IMR-90 (cell line): ENCODE measurements at regions not wholly inside any gene's neighbourhood (a gene's known extent, or its start where the extent isn't known, plus 50 kb on each side); places are given as distances from the start of the nearest gene placed in this dataset.
A peak's percentile ranks its signal among the peaks of the same experiment; 100 is the strongest.

Experiments
- ATAC-seq: fragments of 200-7000 bp; cut with Tn5 transposase; 2 replicates; pipeline ENCODE4 v1.9.1; 2020; ENCODE audit warnings: low read depth, mild to moderate bottlenecking, moderate library complexity
- BruUV-seq: library from RNA; stranded (reverse); fragments of 400-500 nt; replicated peaks from 2 replicates; lab custom pipeline; 2021; lab: Mats Ljungman, UMichigan
- CTCF ChIA-PET: fragments of 300-600 bp; formaldehyde crosslinking; extraction: SDS; loops from one replicate; lab custom pipeline; 2021; ENCODE audit warnings: antibody characterized with exemption; lab: Yijun Ruan, JAX
- POLR2A ChIA-PET: fragments of 300-600 bp; sonication (Branson Sonifier 250); formaldehyde crosslinking; loops from one replicate; lab custom pipeline; 2022; ENCODE audit warnings: antibody characterized with exemption; ENCODE audit not compliant: unreplicated experiment; lab: Charles Lee
- DNase-seq: peaks from one replicate; pipeline ENCODE4 v3.0.0; 2013
- H2AFZ ChIP-seq: replicated peaks from 2 replicates; pipeline ENCODE3; 2013; ENCODE audit warnings: low read length, mild to moderate bottlenecking; ENCODE audit not compliant: poor library complexity
- H2AK5ac ChIP-seq: 2 replicates; pipeline ENCODE4 v1.6.1; 2013; ENCODE audit warnings: low read depth, low read length, inconsistent platforms
- H2AK9ac ChIP-seq: replicated peaks from 2 replicates; pipeline ENCODE3; 2013; ENCODE audit warnings: mild to moderate bottlenecking, low read depth, low read length, moderate library complexity; ENCODE audit not compliant: poor library complexity
- H2BK120ac ChIP-seq: 2 replicates; pipeline ENCODE4 v1.6.1; 2013; ENCODE audit warnings: low read depth, low read length, inconsistent platforms
- H2BK15ac ChIP-seq: 3 replicates; pipeline ENCODE4 v1.6.1; 2013; ENCODE audit warnings: low read depth, low read length, inconsistent platforms
- H2BK20ac ChIP-seq: 2 replicates; pipeline ENCODE4 v1.6.1; 2013; ENCODE audit warnings: low read depth, mild to moderate bottlenecking, inconsistent platforms, low read length, moderate library complexity
- H2BK5ac ChIP-seq: 2 replicates; pipeline ENCODE4 v1.6.1; 2013; ENCODE audit warnings: mild to moderate bottlenecking, low read depth, low read length, inconsistent platforms; ENCODE audit not compliant: poor library complexity, severe bottlenecking
- H3K14ac ChIP-seq: replicated peaks from 2 replicates; pipeline ENCODE4 v1.6.1; 2013; ENCODE audit warnings: low read depth, low read length, inconsistent platforms
- H3K18ac ChIP-seq: 2 replicates; pipeline ENCODE4 v1.6.1; 2013; ENCODE audit warnings: low read depth, low read length, control low read depth
- H3K23ac ChIP-seq: 2 replicates; pipeline ENCODE4 v1.6.1; 2013; ENCODE audit warnings: low read depth, low read length, inconsistent platforms
- H3K27ac ChIP-seq: 2 replicates; pipeline ENCODE4 v1.5.1; 2013; ENCODE audit warnings: mild to moderate bottlenecking, control low read depth, low read length; ENCODE audit not compliant: insufficient read depth
- H3K27me3 ChIP-seq: 2 replicates; pipeline ENCODE4 v1.6.1; 2013; ENCODE audit warnings: low read length; ENCODE audit not compliant: control insufficient read depth, insufficient read depth
- H3K36me3 ChIP-seq: 2 replicates; pipeline ENCODE4 v1.6.1; 2013; ENCODE audit warnings: low read length, mixed read lengths; ENCODE audit not compliant: control insufficient read depth, insufficient read depth
- H3K4ac ChIP-seq: 2 replicates; pipeline ENCODE4 v1.6.1; 2013; ENCODE audit warnings: low read depth, low read length, inconsistent platforms
- H3K4me1 ChIP-seq: 2 replicates; pipeline ENCODE4 v1.6.1; 2013; ENCODE audit warnings: low read length, mixed read lengths; ENCODE audit not compliant: control insufficient read depth, insufficient read depth
- H3K4me2 ChIP-seq: 2 replicates; pipeline ENCODE4 v1.6.1; 2013; ENCODE audit warnings: low read depth, mild to moderate bottlenecking, control low read depth, low read length, moderate library complexity
- H3K4me3 ChIP-seq: 2 replicates; pipeline ENCODE4 v1.5.1; 2013; ENCODE audit warnings: low read depth, mild to moderate bottlenecking, control low read depth, low read length, moderate library complexity; ENCODE audit not compliant: insufficient read depth
- H3K56ac ChIP-seq: 2 replicates; pipeline ENCODE4 v1.6.1; 2013; ENCODE audit warnings: low read length, inconsistent platforms; ENCODE audit not compliant: insufficient read depth; ENCODE audit errors: extremely low read depth
- H3K79me1 ChIP-seq, 2 experiments: 2 replicates each; pipeline ENCODE4 v1.6.1; 2013; ENCODE audit warnings: low read length in 2 of 2, inconsistent platforms in 1 of 2, low read depth in 1 of 2
- H3K9ac ChIP-seq: 2 replicates; pipeline ENCODE4 v1.6.1; 2013; ENCODE audit warnings: low read depth, low read length, control low read depth
- H3K9me1 ChIP-seq: 2 replicates; pipeline ENCODE4 v1.6.1; 2013; ENCODE audit warnings: low read length, inconsistent platforms; ENCODE audit not compliant: insufficient read depth
- H3K9me3 ChIP-seq: 2 replicates; pipeline ENCODE4 v1.6.1; 2013; ENCODE audit warnings: low read length; ENCODE audit not compliant: control insufficient read depth, insufficient read depth
- H4K20me1 ChIP-seq: 2 replicates; pipeline ENCODE4 v1.6.1; 2013; ENCODE audit warnings: low read length, inconsistent platforms; ENCODE audit not compliant: insufficient read depth
- H4K5ac ChIP-seq: 2 replicates; pipeline ENCODE4 v1.6.1; 2013; ENCODE audit warnings: mild to moderate bottlenecking, low read depth, low read length, control low read depth
- H4K8ac ChIP-seq, 2 experiments: 2 replicates each; pipeline ENCODE4 v1.6.1; 2013; ENCODE audit warnings: low read depth in 2 of 2, low read length in 2 of 2, control low read depth in 1 of 2, inconsistent platforms in 1 of 2
- H4K91ac ChIP-seq: 2 replicates; pipeline ENCODE4 v1.6.1; 2013; ENCODE audit warnings: low read depth, low read length, inconsistent platforms; ENCODE audit not compliant: insufficient read depth
- NFE2L2 ChIP-seq: fragments of 150-350 bp; IDR thresholded peaks from 2 replicates; pipeline ENCODE4 v1.6.1; 2016; ENCODE audit warnings: low read depth, mild to moderate bottlenecking, low read length
- RAD21 ChIP-seq: IDR thresholded peaks from 2 replicates; pipeline ENCODE4 v1.6.1; 2012; ENCODE audit warnings: low read length, improper control_type of control experiment
- RFX5 ChIP-seq: IDR thresholded peaks from 2 replicates; pipeline ENCODE4 v1.8.0; 2012; ENCODE audit warnings: low read depth, mild to moderate bottlenecking, low read length, moderate library complexity
- SMC3 ChIP-seq: fragments of 150-350 bp; IDR thresholded peaks from 2 replicates; pipeline ENCODE4 v1.6.1; 2016; ENCODE audit warnings: low read depth, mild to moderate bottlenecking, antibody characterized with exemption, low read length, moderate library complexity
- dilution Hi-C: fragments of 300-500 bp; cut with HindIII; formaldehyde crosslinking; loops from one replicate; pipeline ENCODE4 v1.14.3; 2018; ENCODE audit warnings: low sequenced_read_pairs; ENCODE audit not compliant: unreplicated experiment
- in situ Hi-C: fragments of 300-500 bp; cut with MboI; formaldehyde crosslinking; loops from 3 replicates; pipeline ENCODE4 v1.14.3; 2019; ENCODE audit warnings: low sequenced_read_pairs, inconsistent platforms, mixed read lengths
- intact Hi-C: fragments of 100-400 bp; cut with micrococcal nuclease; formaldehyde crosslinking; loops from 2 replicates; pipeline ENCODE4 v1.10.0; 2022
- TF ChIP-seq, protein P1 (sequence below): fragments of 150-350 bp; IDR thresholded peaks from 2 replicates; pipeline ENCODE4 v1.6.1; 2017; ENCODE audit warnings: mild to moderate bottlenecking, antibody characterized with exemption, low read length, low read depth
- TF ChIP-seq, protein P2 (sequence below): conservative IDR thresholded peaks from 2 replicates; pipeline ENCODE4 v1.5.1; 2012; ENCODE audit warnings: mild to moderate bottlenecking, low read depth, low read length, improper control_type of control experiment

GRCh38 chrX:140050906-140051305 lies 85.6 kb upstream of the CXorf66 start:
- Histone ChIP-seq H4K5ac (no peak overlapping the region), H4K91ac (no peak overlapping the region), H2BK120ac (no peak overlapping the region), H3K18ac (no peak overlapping the region), H3K4me1 (no peaks in the 10 kb centered on the region), H3K9me1 (no peaks in the 10 kb centered on the region), H3K27me3 (no peaks in the 10 kb centered on the region), H4K20me1 (no peaks in the 10 kb centered on the region), H3K36me3 (no peaks in the 10 kb centered on the region), H3K4me2 (no peak overlapping the region), H2BK20ac (no peak overlapping the region), H3K27ac (no peak overlapping the region), H2AK9ac (no peak overlapping the region), H3K79me1 (no peaks in the 10 kb centered on the region), H4K8ac (no peak overlapping the region), H3K23ac (no peak overlapping the region), H3K9ac (no peak overlapping the region), H3K4ac (no peak overlapping the region), H3K9me3 (no peaks in the 10 kb centered on the region), H3K56ac (no peak overlapping the region), H2AFZ (no peak overlapping the region), H2AK5ac (no peak overlapping the region), H3K4me3 (no peak overlapping the region), H3K14ac (no peak overlapping the region), H2BK5ac (no peak overlapping the region), H2BK15ac (no peak overlapping the region)
- intact Hi-C loops (loop anchor here (10.0 kb wide), 2 partner anchors 454 to 684 kb away; partner anchors contain the start of gene SOX3), dilution Hi-C loops (no loop called here), in situ Hi-C loops (loop anchor here (25.0 kb wide), 1 partner anchor 611 kb away; no protein-coding TSS in a partner anchor)
- no TSS peak for BruUV-seq
- no peak for ATAC-seq
- POLR2A ChIA-PET: no interaction called here
- peak; percentile 15 for DNase-seq
- TF ChIP-seq, protein P1, sequence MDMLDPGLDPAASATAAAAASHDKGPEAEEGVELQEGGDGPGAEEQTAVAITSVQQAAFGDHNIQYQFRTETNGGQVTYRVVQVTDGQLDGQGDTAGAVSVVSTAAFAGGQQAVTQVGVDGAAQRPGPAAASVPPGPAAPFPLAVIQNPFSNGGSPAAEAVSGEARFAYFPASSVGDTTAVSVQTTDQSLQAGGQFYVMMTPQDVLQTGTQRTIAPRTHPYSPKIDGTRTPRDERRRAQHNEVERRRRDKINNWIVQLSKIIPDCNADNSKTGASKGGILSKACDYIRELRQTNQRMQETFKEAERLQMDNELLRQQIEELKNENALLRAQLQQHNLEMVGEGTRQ: no peak
- TF ChIP-seq RAD21: peak; percentile 26; the same call in 1 of the 2 replicates
- no peak for TF ChIP-seq RFX5
- TF ChIP-seq, protein P2, sequence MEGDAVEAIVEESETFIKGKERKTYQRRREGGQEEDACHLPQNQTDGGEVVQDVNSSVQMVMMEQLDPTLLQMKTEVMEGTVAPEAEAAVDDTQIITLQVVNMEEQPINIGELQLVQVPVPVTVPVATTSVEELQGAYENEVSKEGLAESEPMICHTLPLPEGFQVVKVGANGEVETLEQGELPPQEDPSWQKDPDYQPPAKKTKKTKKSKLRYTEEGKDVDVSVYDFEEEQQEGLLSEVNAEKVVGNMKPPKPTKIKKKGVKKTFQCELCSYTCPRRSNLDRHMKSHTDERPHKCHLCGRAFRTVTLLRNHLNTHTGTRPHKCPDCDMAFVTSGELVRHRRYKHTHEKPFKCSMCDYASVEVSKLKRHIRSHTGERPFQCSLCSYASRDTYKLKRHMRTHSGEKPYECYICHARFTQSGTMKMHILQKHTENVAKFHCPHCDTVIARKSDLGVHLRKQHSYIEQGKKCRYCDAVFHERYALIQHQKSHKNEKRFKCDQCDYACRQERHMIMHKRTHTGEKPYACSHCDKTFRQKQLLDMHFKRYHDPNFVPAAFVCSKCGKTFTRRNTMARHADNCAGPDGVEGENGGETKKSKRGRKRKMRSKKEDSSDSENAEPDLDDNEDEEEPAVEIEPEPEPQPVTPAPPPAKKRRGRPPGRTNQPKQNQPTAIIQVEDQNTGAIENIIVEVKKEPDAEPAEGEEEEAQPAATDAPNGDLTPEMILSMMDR: peak; percentile 43
- TF ChIP-seq NFE2L2: no peak
- peak; percentile 31; the same call in 1 of the 2 replicates for TF ChIP-seq SMC3
- CTCF ChIA-PET: interaction anchor here (0.6 to 0.7 kb wide), 2 partner anchors 12 to 17 kb away, joined by 3 to 5 read pairs; no protein-coding TSS in a partner anchor
